WTC11 (cell line): ENCODE measurements at regions not wholly inside any gene's neighbourhood (a gene's known extent, or its start where the extent isn't known, plus 50 kb on each side); places are given as distances from the start of the nearest gene placed in this dataset.

Experiments used
- CTCF ChIP-seq: fragments of 200-600 bp; IDR thresholded peaks from 2 replicates; pipeline ENCODE4 v1.8.0; 2022; ENCODE audit warnings: antibody characterized with exemption
- GRHL2 ChIP-seq: fragments of 250-450 bp; sonication (Bioruptor Pico); IDR thresholded peaks from 2 replicates; pipeline ENCODE4 v1.8.0; 2022; ENCODE audit warnings: mild to moderate bottlenecking, moderate library complexity; ENCODE audit not compliant: insufficient replicate concordance, severe bottlenecking
- HMGXB4 ChIP-seq: sonication (generic); formaldehyde crosslinking; IDR thresholded peaks from 2 replicates; pipeline ENCODE4 v1.8.1; 2023; ENCODE audit warnings: mild to moderate bottlenecking, moderate library complexity, missing genetic modification reagents
- JUN ChIP-seq: sonication (generic); formaldehyde crosslinking; IDR thresholded peaks from 2 replicates; pipeline ENCODE4 v1.8.0; 2023; ENCODE audit warnings: mild to moderate bottlenecking, missing genetic modification reagents
- MAX ChIP-seq: sonication (generic); formaldehyde crosslinking; IDR thresholded peaks from 2 replicates; pipeline ENCODE4 v1.8.0; 2022; ENCODE audit warnings: mild to moderate bottlenecking, missing genetic modification reagents
- USF2 ChIP-seq: sonication (generic); formaldehyde crosslinking; IDR thresholded peaks from 2 replicates; pipeline ENCODE4 v1.8.1; 2023; ENCODE audit warnings: mild to moderate bottlenecking, missing genetic modification reagents, moderate library complexity
- ZNF138 ChIP-seq: sonication (generic); formaldehyde crosslinking; conservative IDR thresholded peaks from 2 replicates; pipeline ENCODE4 v1.8.1; 2022; ENCODE audit warnings: mild to moderate bottlenecking, moderate library complexity, missing genetic modification reagents

GRCh38 chr14:61108496-61109141 is 127.6 kb downstream of the SLC38A6 start:
- no peak for TF ChIP-seq ZNF138 (CRISPR knock-in tag)
- no peak for TF ChIP-seq CTCF
- TF ChIP-seq JUN (CRISPR knock-in tag), result no peak
- no peak for TF ChIP-seq USF2 (CRISPR knock-in tag)
- TF ChIP-seq HMGXB4 (CRISPR knock-in tag), result no peak
- TF ChIP-seq GRHL2, result no peak
- TF ChIP-seq MAX, result no peak
